GM23338 (cell line): ENCODE measurements at regions not wholly inside any gene's neighbourhood (a gene's known extent, or its start where the extent isn't known, plus 50 kb on each side); places are given as distances from the start of the nearest gene placed in this dataset.

Source experiments
- ATAC-seq: fragments of 200-7000 bp; cut with Tn5 transposase; 3 replicates; pipeline ENCODE4 v1.9.1; 2020
- DNase-seq: peaks from one replicate; pipeline ENCODE4 v3.0.0-alpha.2; 2015; ENCODE audit warnings: low spot score
- H2AFZ ChIP-seq: fragments of 200-600 bp; sonication (generic); 2 replicates; pipeline ENCODE4 v1.8.0; 2016; ENCODE audit warnings: antibody characterized with exemption, mild to moderate bottlenecking, moderate library complexity
- H3F3A ChIP-seq: fragments of 200-600 bp; sonication (generic); replicated peaks from 2 replicates; pipeline ENCODE4 v1.8.0; 2017; ENCODE audit warnings: antibody characterized with exemption, mixed run types, low read depth
- H3K27ac ChIP-seq: fragments of 200-600 bp; sonication (generic); 2 replicates; pipeline ENCODE4 v1.6.1; 2016; ENCODE audit warnings: low read depth
- H3K27me3 ChIP-seq: fragments of 200-600 bp; sonication (generic); 2 replicates; pipeline ENCODE4 v1.8.0; 2016; ENCODE audit warnings: mild to moderate bottlenecking, mixed run types, moderate library complexity; ENCODE audit not compliant: insufficient read depth
- H3K36me3 ChIP-seq: fragments of 200-600 bp; sonication (generic); 2 replicates; pipeline ENCODE4 v1.8.0; 2016; ENCODE audit warnings: mild to moderate bottlenecking; ENCODE audit not compliant: insufficient read depth
- H3K4me1 ChIP-seq: fragments of 200-600 bp; sonication (generic); 2 replicates; pipeline ENCODE4 v1.8.0; 2016; ENCODE audit warnings: mild to moderate bottlenecking, moderate library complexity; ENCODE audit not compliant: insufficient read depth
- H3K4me2 ChIP-seq: fragments of 200-600 bp; sonication (generic); 2 replicates; pipeline ENCODE4 v1.7.1; 2017; ENCODE audit warnings: mixed run types
- H3K4me3 ChIP-seq: fragments of 200-600 bp; sonication (generic); 2 replicates; pipeline ENCODE4 v1.6.1; 2016; ENCODE audit warnings: mixed run types
- H3K79me2 ChIP-seq: fragments of 200-600 bp; sonication (generic); replicated peaks from 2 replicates; pipeline ENCODE4 v1.8.0; 2017; ENCODE audit warnings: mild to moderate bottlenecking; ENCODE audit not compliant: insufficient read depth
- H3K9me2 ChIP-seq: fragments of 200-600 bp; sonication (generic); 2 replicates; pipeline ENCODE4 v1.8.0; 2017; ENCODE audit not compliant: insufficient read depth
- H4K20me1 ChIP-seq: fragments of 200-600 bp; sonication (generic); replicated peaks from 2 replicates; pipeline ENCODE4 v1.8.0; 2017; ENCODE audit warnings: mild to moderate bottlenecking; ENCODE audit not compliant: insufficient read depth
- H3K27ac Mint-ChIP-seq: 2 replicates; pipeline ENCODE4 v1.8.0; 2020; ENCODE audit warnings: inconsistent platforms, mild to moderate bottlenecking, moderate library complexity, mixed read lengths
- H3K27me3 Mint-ChIP-seq: 3 replicates; pipeline ENCODE4 v1.8.0; 2022; ENCODE audit warnings: low read depth, mild to moderate bottlenecking, moderate library complexity, mixed read lengths, inconsistent platforms; ENCODE audit not compliant: insufficient read depth, poor library complexity
- H3K36me3 Mint-ChIP-seq: 3 replicates; pipeline ENCODE4 v1.8.0; 2021; ENCODE audit warnings: low read depth, mild to moderate bottlenecking, inconsistent platforms, moderate library complexity, mixed read lengths
- H3K4me1 Mint-ChIP-seq: 3 replicates; pipeline ENCODE4 v1.8.0; 2020; ENCODE audit warnings: mild to moderate bottlenecking, inconsistent platforms, mixed read lengths
- H3K4me3 Mint-ChIP-seq: 3 replicates; pipeline ENCODE4 v1.8.0; 2021; ENCODE audit warnings: moderate library complexity, mild to moderate bottlenecking, inconsistent platforms, mixed read lengths
- H3K9me3 Mint-ChIP-seq: 3 replicates; pipeline ENCODE4 v1.8.0; 2020; ENCODE audit warnings: moderate library complexity, mild to moderate bottlenecking, inconsistent platforms, mixed read lengths
- CREB1 ChIP-seq: fragments of 250-450 bp; sonication (Bioruptor Pico); IDR thresholded peaks from 2 replicates; pipeline ENCODE4 v1.5.0; 2020; ENCODE audit warnings: low read depth, mild to moderate bottlenecking, moderate library complexity
- ETS1 ChIP-seq: IDR thresholded peaks from 2 replicates; pipeline ENCODE4 v1.6.1; 2016; ENCODE audit warnings: antibody characterized with exemption
- EZH2 ChIP-seq: fragments of 200-600 bp; sonication (generic); IDR thresholded peaks from one replicate; pipeline ENCODE4 v1.8.0; 2017; ENCODE audit warnings: antibody characterized with exemption, mild to moderate bottlenecking, low read depth; ENCODE audit not compliant: unreplicated experiment
- EZH2phosphoT487 ChIP-seq: fragments of 200-600 bp; sonication (generic); IDR thresholded peaks from one replicate; pipeline ENCODE4 v1.8.1; 2018; ENCODE audit warnings: antibody characterized with exemption; ENCODE audit not compliant: unreplicated experiment
- JUNB ChIP-seq: IDR thresholded peaks from one replicate; pipeline ENCODE4 v1.6.1; 2016; ENCODE audit warnings: antibody characterized with exemption; ENCODE audit not compliant: unreplicated experiment
- NANOG ChIP-seq: IDR thresholded peaks from 2 replicates; pipeline ENCODE4 v1.6.1; 2016; ENCODE audit warnings: antibody characterized with exemption, borderline replicate concordance
- POLR2AphosphoS5 ChIP-seq: IDR thresholded peaks from 2 replicates; pipeline ENCODE4 v1.6.1; 2016; ENCODE audit warnings: antibody characterized with exemption, low read depth
- REST ChIP-seq: IDR thresholded peaks from one replicate; pipeline ENCODE4 v1.6.1; 2018; ENCODE audit warnings: antibody characterized with exemption; ENCODE audit not compliant: unreplicated experiment
- STAT1 ChIP-seq: IDR thresholded peaks from one replicate; pipeline ENCODE4 v1.6.1; 2016; ENCODE audit warnings: antibody characterized with exemption; ENCODE audit not compliant: unreplicated experiment
- ZNF114 ChIP-seq: fragments of 250-450 bp; sonication (Bioruptor Pico); IDR thresholded peaks from 2 replicates; pipeline ENCODE4 v1.5.0; 2020; ENCODE audit warnings: mild to moderate bottlenecking, moderate library complexity
- ZNF331 ChIP-seq: fragments of 250-450 bp; sonication (Bioruptor Pico); IDR thresholded peaks from 2 replicates; pipeline ENCODE4 v1.5.0; 2020; ENCODE audit warnings: low read depth, mild to moderate bottlenecking, moderate library complexity
- ZNF462 ChIP-seq: fragments of 250-450 bp; sonication (Bioruptor Pico); IDR thresholded peaks from 2 replicates; pipeline ENCODE4 v1.5.0; 2020; ENCODE audit warnings: mild to moderate bottlenecking, moderate library complexity
- TF ChIP-seq, protein P1 (sequence below), 2 experiments: fragments of 200-600 bp in 1 of 2; sonication (generic) in 1 of 2; conservative IDR thresholded peaks; 2 replicates each; pipeline versions ENCODE4 v1.5.1 to v1.6.1; 2016 to 2017; ENCODE audit warnings: antibody characterized with exemption in 2 of 2, low read depth in 2 of 2, mild to moderate bottlenecking in 2 of 2, moderate library complexity in 1 of 2

- peaks cover 4% of the 10 kb centered on the region for H3K4me1 Mint-ChIP-seq
- no peaks in the 10 kb centered on the region for H3K9me3 Mint-ChIP-seq
- DNase-seq, result no peak
- Histone ChIP-seq H2AFZ (no peak overlapping the region; the same call in 1 of the 2 replicates), H3K27me3 (no peaks in the 10 kb centered on the region), H4K20me1 (no peaks in the 10 kb centered on the region), H3K36me3 (no peaks in the 10 kb centered on the region), H3K27ac (no peak overlapping the region), H3K79me2 (no peaks in the 10 kb centered on the region), H3K4me2 (no peak overlapping the region), H3K4me1 (peaks cover 5% of the 10 kb centered on the region), H3F3A (no peaks in the 10 kb centered on the region), H3K9me2 (peaks cover 7% of the 10 kb centered on the region; the same call in 1 of the 2 replicates), H3K4me3 (no peak overlapping the region)
- no peaks in the 10 kb centered on the region for H3K36me3 Mint-ChIP-seq
- H3K4me3 Mint-ChIP-seq, result no peak overlapping the region
- no peak overlapping the region for H3K27ac Mint-ChIP-seq
- ATAC-seq, result no peak
- H3K27me3 Mint-ChIP-seq, result peaks cover 2% of the 10 kb centered on the region
- TF ChIP-seq EZH2phosphoT487, result no peak
- no peak for TF ChIP-seq NANOG
- TF ChIP-seq ETS1, result no peak
- no peak for TF ChIP-seq JUNB
- TF ChIP-seq, protein P1, sequence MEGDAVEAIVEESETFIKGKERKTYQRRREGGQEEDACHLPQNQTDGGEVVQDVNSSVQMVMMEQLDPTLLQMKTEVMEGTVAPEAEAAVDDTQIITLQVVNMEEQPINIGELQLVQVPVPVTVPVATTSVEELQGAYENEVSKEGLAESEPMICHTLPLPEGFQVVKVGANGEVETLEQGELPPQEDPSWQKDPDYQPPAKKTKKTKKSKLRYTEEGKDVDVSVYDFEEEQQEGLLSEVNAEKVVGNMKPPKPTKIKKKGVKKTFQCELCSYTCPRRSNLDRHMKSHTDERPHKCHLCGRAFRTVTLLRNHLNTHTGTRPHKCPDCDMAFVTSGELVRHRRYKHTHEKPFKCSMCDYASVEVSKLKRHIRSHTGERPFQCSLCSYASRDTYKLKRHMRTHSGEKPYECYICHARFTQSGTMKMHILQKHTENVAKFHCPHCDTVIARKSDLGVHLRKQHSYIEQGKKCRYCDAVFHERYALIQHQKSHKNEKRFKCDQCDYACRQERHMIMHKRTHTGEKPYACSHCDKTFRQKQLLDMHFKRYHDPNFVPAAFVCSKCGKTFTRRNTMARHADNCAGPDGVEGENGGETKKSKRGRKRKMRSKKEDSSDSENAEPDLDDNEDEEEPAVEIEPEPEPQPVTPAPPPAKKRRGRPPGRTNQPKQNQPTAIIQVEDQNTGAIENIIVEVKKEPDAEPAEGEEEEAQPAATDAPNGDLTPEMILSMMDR (conservative IDR thresholded peaks at IDR 0.05; ENCODE audit: low read depth in 2 of 2), result no peak
- TF ChIP-seq ZNF462, result no peak
- TF ChIP-seq ZNF331 (CRISPR knock-in tag), result no peak
- no peak for TF ChIP-seq CREB1 (CRISPR knock-in tag)
- TF ChIP-seq POLR2AphosphoS5, result no peak
- TF ChIP-seq ZNF114 (CRISPR knock-in tag), result no peak
- TF ChIP-seq REST, result no peak
- TF ChIP-seq STAT1, result no peak
- TF ChIP-seq EZH2, result no peak
These were observed 139.8 kb upstream of the SEMA6D start for GRCh38 chr15:47577461-47577860.
